ENCODE measurements at regions not wholly inside any gene's neighbourhood (a gene's known extent, or its start where the extent isn't known, plus 50 kb on each side); places are given as distances from the start of the nearest gene placed in this dataset.

- no peak for DNase-seq
- no peaks in the 10 kb centered on the region for H3K4me1 ChIP-seq
- no peaks in the 10 kb centered on the region for H3K36me3 ChIP-seq
- H3K27me3 ChIP-seq: no peaks in the 10 kb centered on the region
- no peak overlapping the region for H3K27ac ChIP-seq
- intact Hi-C loops (cut with DNase I; ENCODE audit: low total_unique reads): no loop called here
- TF ChIP-seq POLR2A (IDR thresholded peaks at IDR 0.05) (no peak), CTCF (IDR thresholded peaks at IDR 0.05) (no peak)
- H3K4me3 ChIP-seq: no peak overlapping the region
- H3K9me3 ChIP-seq: no peaks in the 10 kb centered on the region
Measured at GRCh38 chr11:36751335-36751781, 153.3 kb upstream of the RAG2 start.

- Histone ChIP-seq H3K4me3 (no peak overlapping the region), H3K9me3 (no peaks in the 10 kb centered on the region), H3K36me3 (no peaks in the 10 kb centered on the region), H3K4me1 (no peaks in the 10 kb centered on the region), H3K27ac (no peak overlapping the region), H3K27me3 (no peaks in the 10 kb centered on the region)
- DNase-seq: no peak
- TF ChIP-seq POLR2A (IDR thresholded peaks at IDR 0.05) (no peak), CTCF (IDR thresholded peaks at IDR 0.05) (no peak)
- intact Hi-C loops (cut with DNase I; ENCODE audit: low total_unique reads): no loop called here
Measured at GRCh38 chr11:36750349-36750748, 152.3 kb upstream of the RAG2 start.

GRCh38 chr11:36748836-36749235 lies 150.8 kb upstream of the RAG2 start:
- no peak overlapping the region for H3K27ac ChIP-seq
- H3K4me3 ChIP-seq: no peak overlapping the region
- no peaks in the 10 kb centered on the region for H3K36me3 ChIP-seq
- intact Hi-C loops (cut with DNase I; ENCODE audit: low total_unique reads): no loop called here
- no peaks in the 10 kb centered on the region for H3K27me3 ChIP-seq
- no peaks in the 10 kb centered on the region for H3K4me1 ChIP-seq
- no peak for DNase-seq
- H3K9me3 ChIP-seq: no peaks in the 10 kb centered on the region
- TF ChIP-seq POLR2A (IDR thresholded peaks at IDR 0.05) (no peak), CTCF (IDR thresholded peaks at IDR 0.05) (no peak)

GRCh38 chr11:36746886-36747710 lies 149.1 kb upstream of the RAG2 start:
- Histone ChIP-seq H3K27ac (no peak overlapping the region), H3K9me3 (no peaks in the 10 kb centered on the region), H3K4me3 (no peak overlapping the region), H3K27me3 (no peaks in the 10 kb centered on the region), H3K36me3 (no peaks in the 10 kb centered on the region), H3K4me1 (no peaks in the 10 kb centered on the region)
- DNase-seq: peak; percentile 56 to 62
- no peak for TF ChIP-seq POLR2A (IDR thresholded peaks at IDR 0.05)
- peak; percentile 78 to 88 (median 85) for TF ChIP-seq CTCF (IDR thresholded peaks at IDR 0.05)
- intact Hi-C loops (cut with DNase I; ENCODE audit: low total_unique reads): no loop called here

- intact Hi-C loops (cut with DNase I; ENCODE audit: low total_unique reads): no loop called here
- Histone ChIP-seq H3K36me3 (no peaks in the 10 kb centered on the region), H3K9me3 (no peaks in the 10 kb centered on the region), H3K4me1 (no peaks in the 10 kb centered on the region), H3K4me3 (no peak overlapping the region), H3K27me3 (no peaks in the 10 kb centered on the region), H3K27ac (no peak overlapping the region)
- TF ChIP-seq CTCF (IDR thresholded peaks at IDR 0.05) (peak; percentile 22 to 40 (median 31)), POLR2A (IDR thresholded peaks at IDR 0.05) (no peak)
- DNase-seq: peak; percentile 23 to 24
Measured at GRCh38 chr11:36744375-36745168, 146.5 kb upstream of the RAG2 start.

Measured in uterus (tissue), 3 donors.